Pulmonary artery endothelial cell (primary cell): ENCODE measurements at regions not wholly inside any gene's neighbourhood (a gene's known extent, or its start where the extent isn't known, plus 50 kb on each side); places are given as distances from the start of the nearest gene placed in this dataset.

Experiments
- DNase-seq: peaks from one replicate; pipeline ENCODE4 v3.0.0-alpha.2; 2011; ENCODE audit warnings: low read depth, low spot score

DNA sequence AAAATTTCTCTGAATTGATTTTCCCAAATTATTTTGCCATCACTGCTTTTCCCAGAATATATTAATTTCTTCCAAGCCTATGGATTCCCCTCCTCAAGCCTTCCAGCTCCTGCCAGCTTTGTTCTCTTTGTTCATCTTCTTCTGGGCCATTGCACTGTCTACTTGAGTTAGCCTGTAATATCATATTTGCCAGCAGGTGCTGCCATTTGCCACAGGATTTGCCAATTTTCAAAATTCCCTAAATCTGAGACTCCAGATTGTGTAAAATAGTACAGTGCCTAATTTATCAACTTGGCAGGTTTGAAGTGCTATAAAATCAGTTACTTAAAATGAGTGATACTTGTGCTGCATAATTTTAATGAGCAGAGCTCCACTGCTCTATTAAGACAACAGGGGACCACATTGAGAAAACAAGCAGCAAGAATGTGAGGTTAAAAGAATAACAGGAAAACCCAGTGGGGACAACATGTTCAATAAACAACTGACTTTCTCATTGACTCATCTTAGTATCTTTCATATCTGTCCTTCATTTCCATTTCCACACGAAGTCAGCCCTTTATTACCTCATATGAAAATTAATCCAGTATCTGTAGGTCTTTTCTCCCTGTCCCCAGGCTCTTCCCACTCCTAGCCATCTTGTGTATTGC lies 84.6 kb upstream of the CCDC196 start:
- DNase-seq, result no peak

DNA sequence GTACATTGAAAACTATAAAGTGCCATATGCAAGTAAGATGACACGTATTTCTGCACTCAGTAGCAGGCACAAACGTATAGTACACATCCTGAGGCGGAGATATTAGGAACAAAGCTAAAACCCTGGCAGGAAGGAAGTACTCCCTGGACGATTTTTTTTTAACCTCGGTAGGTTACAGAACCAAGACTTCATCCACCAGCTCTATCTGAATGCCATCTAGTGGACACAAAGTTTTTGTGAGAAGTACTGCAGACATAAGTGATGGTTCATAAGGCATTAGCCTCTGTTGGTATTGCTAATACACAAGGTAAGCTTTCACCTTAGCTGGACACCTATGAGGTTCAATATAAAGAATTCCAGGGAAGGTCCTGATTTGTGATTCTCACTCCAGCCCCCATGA lies 83.0 kb upstream of the CCDC196 start:
- DNase-seq, result no peak

DNA sequence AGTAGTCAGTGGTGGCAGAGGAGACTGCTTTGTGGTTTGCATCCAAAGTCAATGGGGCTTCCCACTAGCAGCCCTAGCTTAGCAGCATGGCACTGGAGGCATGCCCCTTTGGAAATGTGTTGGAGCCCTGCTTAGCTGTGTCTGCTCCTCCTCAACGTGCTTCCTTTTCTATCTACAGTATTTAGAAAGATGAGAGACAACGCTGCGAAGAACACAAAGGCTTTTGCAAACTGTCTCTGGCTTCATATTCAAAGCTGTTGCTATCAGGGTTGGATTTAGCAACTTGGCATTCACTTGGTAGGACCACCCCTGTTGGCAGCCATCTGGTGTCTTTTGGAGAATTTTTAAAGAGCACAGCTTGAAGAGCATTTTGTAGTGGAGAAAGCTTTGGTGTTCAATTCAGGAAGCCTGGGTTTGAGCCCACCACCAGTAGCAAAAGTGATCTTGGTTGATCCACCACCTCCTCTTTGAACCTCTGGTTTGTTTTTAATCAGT lies 82.1 kb upstream of the CCDC196 start:
- no peak for DNase-seq

DNA sequence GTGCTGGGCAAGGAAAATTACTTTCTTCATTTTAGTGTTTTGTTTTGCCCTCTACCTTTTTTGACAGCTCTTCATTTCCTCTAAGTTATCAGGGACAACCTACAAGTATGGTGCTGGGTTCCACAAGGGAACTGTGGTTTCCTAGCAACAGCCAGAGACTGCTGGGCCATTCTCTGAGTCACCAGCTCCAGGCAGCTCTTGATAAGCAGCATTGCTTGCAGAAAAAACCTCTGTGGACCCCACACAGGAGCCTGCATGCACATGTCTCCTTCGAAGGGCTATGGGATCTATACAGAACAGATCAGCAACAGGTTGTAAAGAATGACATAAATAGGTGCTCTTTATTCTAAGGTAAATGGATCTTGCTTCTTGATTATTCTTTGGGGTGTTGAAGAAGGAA lies 81.0 kb upstream of the CCDC196 start:
- no peak for DNase-seq

DNA sequence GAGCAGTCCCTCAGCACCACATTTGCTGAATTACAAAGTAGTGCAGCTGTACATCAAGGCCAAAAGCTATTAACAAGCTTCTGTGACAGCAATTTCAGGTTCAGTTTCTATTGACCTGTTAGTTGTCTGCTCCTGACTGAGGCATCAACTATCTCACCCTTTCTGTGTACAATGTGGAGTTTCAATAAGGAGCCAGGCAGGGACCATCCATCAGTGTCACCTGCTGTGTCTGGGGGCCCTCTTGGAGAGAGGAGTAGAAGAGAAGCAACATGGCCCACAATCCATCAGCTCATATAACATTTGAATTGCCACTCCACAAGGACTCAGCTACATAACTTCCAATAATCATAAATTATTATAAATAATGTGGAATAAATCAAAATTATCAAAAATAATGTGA lies 72.3 kb upstream of the CCDC196 start:
- DNase-seq, result no peak

DNA sequence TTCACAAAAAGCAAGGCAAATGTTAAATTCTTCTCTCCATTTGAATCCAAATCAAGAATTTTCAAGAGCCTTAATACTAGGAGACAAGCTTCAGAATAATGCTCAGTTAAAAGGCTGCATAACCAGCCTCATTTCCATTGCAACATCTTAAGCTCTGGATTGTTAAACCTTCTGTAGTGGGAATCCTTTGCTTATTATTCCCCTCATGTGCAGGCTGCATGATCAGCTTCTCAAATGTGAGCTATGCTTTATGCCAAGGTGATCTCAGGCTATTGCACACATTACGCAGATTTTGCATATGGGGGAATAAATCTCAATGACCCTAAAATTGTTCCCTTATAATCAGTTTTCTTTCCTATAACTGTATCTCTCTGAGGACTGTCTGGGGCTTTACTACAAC lies 71.7 kb upstream of the CCDC196 start:
- DNase-seq, result no peak

DNA sequence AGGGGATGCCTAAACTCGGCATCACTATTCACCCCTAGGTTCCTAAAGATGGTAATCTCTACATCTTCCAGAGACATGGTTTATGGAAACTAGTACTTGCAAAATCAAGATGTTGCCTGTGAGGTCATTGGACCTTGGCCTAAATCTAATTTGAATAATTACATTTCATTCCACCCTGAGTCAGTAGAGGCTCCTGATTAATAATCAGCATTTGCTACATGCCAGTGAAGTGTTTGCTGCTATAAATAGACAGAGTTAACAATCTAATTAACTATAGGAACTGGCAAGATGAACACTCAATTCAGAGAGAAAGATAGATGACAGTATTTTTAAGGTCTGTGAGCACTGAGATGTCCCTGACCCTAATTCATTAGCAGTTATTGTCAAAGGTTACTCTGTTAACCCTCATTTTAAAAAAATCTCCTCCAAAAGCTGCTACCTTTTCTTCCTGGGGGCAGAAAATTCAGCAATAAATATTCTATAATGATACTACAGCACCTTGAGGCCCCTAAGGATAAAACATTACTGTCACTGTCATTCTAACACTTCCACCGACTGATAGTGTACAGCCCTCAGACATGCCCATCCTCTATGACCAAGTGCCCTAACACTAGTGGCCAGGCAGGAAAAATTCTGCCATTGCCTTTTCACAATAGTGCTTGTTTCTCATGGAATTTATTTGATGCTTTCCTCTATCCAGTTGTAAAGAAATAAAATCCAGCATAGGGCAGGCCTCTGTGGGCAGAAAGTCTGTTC lies 65.7 kb upstream of the CCDC196 start:
- DNase-seq, result no peak

DNA sequence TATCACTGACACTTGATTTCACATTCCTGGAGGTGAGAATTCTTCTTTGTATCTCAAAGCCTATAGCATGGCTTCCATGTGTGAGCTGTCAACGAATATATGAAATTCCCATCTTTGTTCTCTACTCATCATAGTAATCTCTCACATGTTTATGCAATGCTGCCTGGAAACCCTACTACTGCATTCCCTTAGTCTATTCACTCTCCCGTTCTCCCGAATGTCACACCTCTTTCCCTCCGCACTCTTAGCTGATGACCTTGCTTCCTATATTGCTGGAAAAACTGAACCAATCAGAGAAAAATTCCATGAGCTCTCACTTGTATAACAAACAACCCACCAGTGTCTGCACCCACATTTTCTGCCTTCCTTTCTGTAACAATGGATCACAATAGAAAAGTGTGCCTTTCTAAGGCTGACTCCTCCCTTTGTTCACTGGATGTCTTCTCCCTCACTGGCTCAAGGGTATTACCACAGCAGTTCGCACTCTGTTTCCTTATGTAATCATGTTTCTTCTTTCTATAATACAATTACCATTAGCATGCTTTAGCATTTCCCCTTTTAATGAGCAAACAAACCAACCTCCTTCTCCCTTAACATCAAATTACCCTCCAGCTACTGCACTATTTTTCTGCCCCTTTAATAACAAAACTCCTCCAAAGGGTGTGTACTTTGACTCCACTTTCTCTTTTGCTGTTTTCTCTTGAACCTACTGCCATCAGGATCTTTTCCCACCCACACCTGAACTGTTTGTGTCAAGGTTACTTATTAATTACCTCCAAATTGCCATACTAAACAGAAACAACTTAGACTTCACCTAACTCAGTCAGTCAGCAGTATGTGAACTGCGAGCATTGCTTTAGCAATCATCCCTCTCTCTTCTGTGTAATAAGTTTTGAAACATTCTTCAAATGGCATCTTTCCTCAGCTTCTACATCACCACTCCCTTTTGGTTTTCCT lies 63.9 kb upstream of the CCDC196 start:
- DNase-seq, result no peak

DNA sequence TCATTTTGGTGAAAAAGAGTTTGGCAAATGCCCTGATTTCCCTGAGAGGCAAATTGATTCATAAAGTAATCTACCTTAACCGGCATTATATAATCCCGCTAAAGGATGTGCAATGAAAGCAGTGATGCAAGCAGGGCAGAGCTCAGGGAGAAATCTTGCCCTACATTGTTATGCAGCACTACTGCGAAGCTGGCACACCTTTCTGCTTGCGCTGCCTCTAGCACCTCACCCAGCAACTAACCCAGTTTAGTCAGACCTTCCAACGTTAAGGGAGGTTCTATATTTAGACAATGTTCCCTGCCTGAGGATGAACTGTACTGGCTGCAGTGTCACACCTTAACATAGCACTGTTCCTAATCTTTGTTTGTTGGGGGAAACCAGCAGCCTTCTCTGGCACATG lies 60.8 kb upstream of the CCDC196 start:
- DNase-seq, result no peak

DNA sequence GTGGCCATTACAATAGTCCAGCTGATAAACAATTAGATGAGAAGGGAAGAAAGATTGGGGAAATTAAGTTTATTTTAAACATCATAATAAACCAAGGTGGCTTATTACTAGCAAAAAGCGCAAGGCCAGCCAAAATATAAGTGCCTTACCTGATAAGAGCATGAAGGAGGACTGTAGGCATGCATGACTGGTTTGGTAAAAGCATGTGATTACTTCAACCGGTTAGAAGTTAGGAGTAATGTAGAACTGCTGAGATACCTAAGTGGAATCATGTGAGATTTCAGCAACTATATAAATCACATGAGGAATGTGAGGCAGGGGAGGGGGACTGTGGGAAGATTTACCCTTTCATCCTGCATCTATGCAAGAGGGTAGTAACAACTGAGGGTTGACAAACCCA lies 59.7 kb upstream of the CCDC196 start:
- no peak for DNase-seq

DNA sequence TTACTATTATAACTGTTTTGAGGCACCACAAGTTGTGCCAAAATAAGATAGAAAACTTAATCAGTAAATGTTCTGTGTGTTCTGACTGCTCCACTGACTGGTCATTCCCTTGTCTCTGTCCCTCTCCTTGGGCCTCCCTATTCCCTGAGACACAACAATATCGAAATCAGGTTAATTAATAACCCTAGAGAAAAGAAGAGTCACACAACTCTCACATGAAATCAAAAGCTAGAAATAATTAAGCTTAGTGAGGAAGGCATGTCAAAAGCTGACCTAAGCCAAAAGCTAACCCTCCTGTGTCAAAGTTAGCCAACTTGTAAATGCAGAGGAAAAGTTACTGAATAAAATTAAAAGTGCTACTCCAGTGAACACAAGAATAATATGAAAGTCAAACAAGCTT lies 53.8 kb upstream of the CCDC196 start:
- DNase-seq, result no peak

DNA sequence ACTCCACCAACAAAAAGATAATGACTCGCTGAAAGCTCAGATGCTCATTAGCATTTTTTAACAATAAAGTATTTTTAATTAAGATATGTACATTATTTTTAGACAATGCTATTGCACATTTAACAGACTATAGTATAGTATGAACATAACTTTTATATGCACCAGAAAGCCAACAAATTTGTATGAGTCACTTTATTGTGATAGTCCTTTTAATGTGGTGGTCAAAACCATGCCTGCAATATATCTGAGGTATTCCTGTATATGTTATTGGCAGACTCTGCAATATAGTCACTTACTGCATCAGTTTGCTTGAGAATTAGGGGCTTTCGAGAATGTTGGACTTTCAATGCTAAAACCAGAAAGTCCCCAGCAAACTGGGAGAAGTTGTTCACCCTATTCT lies 51.7 kb upstream of the CCDC196 start:
- DNase-seq, result no peak

DNA sequence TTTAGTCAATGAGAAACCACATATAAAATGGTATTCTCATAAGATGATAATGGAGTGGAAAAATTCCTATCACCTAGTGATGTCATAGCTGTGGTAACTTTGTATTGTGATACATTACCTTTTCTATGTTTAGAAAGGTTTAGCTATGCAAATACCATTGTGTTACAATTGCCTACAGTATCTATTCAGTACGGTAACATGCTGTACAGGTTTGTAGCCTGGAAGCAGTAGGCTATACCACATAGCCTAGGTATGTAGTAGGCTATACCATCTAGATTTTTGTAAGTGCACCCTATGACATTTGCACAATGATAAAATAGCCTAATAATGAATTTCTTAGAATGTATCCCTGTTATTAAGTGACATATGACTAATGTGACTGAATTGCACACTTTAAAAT lies 50.5 kb upstream of the CCDC196 start:
- no peak for DNase-seq
